ENCODE measurements at regions not wholly inside any gene's neighbourhood (a gene's known extent, or its start where the extent isn't known, plus 50 kb on each side); places are given as distances from the start of the nearest gene placed in this dataset.

GRCh38 chr5:107277485-107278125 lies 393.1 kb downstream of the EFNA5 start:
- no peak overlapping the region for H3K14ac ChIP-seq (ENCODE audit: insufficient read depth, low read length)
- no peak for DNase-seq
- H2BK12ac ChIP-seq (ENCODE audit: insufficient read length, low read depth, low read length), result no peak overlapping the region
- TF ChIP-seq, protein P1, sequence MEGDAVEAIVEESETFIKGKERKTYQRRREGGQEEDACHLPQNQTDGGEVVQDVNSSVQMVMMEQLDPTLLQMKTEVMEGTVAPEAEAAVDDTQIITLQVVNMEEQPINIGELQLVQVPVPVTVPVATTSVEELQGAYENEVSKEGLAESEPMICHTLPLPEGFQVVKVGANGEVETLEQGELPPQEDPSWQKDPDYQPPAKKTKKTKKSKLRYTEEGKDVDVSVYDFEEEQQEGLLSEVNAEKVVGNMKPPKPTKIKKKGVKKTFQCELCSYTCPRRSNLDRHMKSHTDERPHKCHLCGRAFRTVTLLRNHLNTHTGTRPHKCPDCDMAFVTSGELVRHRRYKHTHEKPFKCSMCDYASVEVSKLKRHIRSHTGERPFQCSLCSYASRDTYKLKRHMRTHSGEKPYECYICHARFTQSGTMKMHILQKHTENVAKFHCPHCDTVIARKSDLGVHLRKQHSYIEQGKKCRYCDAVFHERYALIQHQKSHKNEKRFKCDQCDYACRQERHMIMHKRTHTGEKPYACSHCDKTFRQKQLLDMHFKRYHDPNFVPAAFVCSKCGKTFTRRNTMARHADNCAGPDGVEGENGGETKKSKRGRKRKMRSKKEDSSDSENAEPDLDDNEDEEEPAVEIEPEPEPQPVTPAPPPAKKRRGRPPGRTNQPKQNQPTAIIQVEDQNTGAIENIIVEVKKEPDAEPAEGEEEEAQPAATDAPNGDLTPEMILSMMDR (conservative IDR thresholded peaks at IDR 0.05), result no peak
- Mint-ChIP-seq H3K9me3 (no peaks in the 10 kb centered on the region), H3K4me3 (no peak overlapping the region), H3K27me3 (ENCODE audit: low read depth) (no peaks in the 10 kb centered on the region), H3K4me1 (peaks cover 10 to 11% of the 10 kb centered on the region in 2 experiments), H3K27ac (no peak overlapping the region), H3K36me3 (ENCODE audit: insufficient read depth in 1 of 3, low read depth in 3 of 3) (no peaks in the 10 kb centered on the region)
- H3K79me2 ChIP-seq (ENCODE audit: insufficient read depth, low read length), result no peaks in the 10 kb centered on the region
- no peaks in the 10 kb centered on the region for H3K27me3 ChIP-seq (ENCODE audit: insufficient read depth, low read length)
- H2AK5ac ChIP-seq (ENCODE audit: insufficient read length, low read length), result no peak overlapping the region
- no CpG with 5 or more reads among the region's 5 CpGs for WGBS (ENCODE audit: extremely low coverage, insufficient read length, low lambda C conversion rate)
- no peaks in the 10 kb centered on the region for H3K9me3 ChIP-seq (ENCODE audit: control insufficient read depth, low read depth, low read length)
- H4K5ac ChIP-seq (ENCODE audit: insufficient read length, low read depth, low read length), result no peak overlapping the region
- no peak overlapping the region for H2BK5ac ChIP-seq (ENCODE audit: insufficient read length, low read length)
- H3K4ac ChIP-seq (ENCODE audit: low read depth, low read length), result no peak overlapping the region
- no peak overlapping the region for H3K18ac ChIP-seq (ENCODE audit: insufficient read length, low read depth, low read length)
- H3K23me2 ChIP-seq (ENCODE audit: insufficient read length, low read depth, low read length, poor library complexity, severe bottlenecking), result no peaks in the 10 kb centered on the region
- H3K4me1 ChIP-seq (ENCODE audit: insufficient read depth, low read length), result peaks cover 3% of the 10 kb centered on the region; the same call in 1 of the 2 replicates
- H3K56ac ChIP-seq (ENCODE audit: insufficient read length, low read depth, low read length), result no peak overlapping the region
- no peak overlapping the region for H4K8ac ChIP-seq (replicated peaks; ENCODE audit: insufficient read length, low read depth, low read length)
- no peak overlapping the region for H3T11ph ChIP-seq (ENCODE audit: low read length)
- no peaks in the 10 kb centered on the region for H3K79me1 ChIP-seq (ENCODE audit: insufficient read depth, low read depth, low read length, poor library complexity, severe bottlenecking)
- H3K4me2 ChIP-seq (ENCODE audit: insufficient read depth, insufficient read length, low read length), result no peak overlapping the region
- H3K9ac ChIP-seq (ENCODE audit: extremely low read depth, insufficient read length, low read length), result no peak overlapping the region
- no peak overlapping the region for H2BK120ac ChIP-seq (ENCODE audit: low read depth, low read length, poor library complexity, severe bottlenecking)
- H3K23ac ChIP-seq (ENCODE audit: insufficient read length, low read depth, low read length), result no peak overlapping the region
- no peak overlapping the region for H2BK20ac ChIP-seq (ENCODE audit: low read depth, low read length, poor library complexity, severe bottlenecking)
- H4K91ac ChIP-seq (ENCODE audit: insufficient read length, low read depth, low read length), result no peak overlapping the region
- H3K27ac ChIP-seq (ENCODE audit: insufficient read length, low read depth, low read length), result no peak overlapping the region
- no peak overlapping the region for H2BK15ac ChIP-seq (ENCODE audit: low read depth, low read length)
- no peaks in the 10 kb centered on the region for H4K20me1 ChIP-seq (ENCODE audit: control insufficient read depth, insufficient read depth, insufficient read length)
- H2AFZ ChIP-seq (ENCODE audit: low read length), result no peak overlapping the region
